ENCODE measurements at regions not wholly inside any gene's neighbourhood (a gene's known extent, or its start where the extent isn't known, plus 50 kb on each side); places are given as distances from the start of the nearest gene placed in this dataset.

DNA sequence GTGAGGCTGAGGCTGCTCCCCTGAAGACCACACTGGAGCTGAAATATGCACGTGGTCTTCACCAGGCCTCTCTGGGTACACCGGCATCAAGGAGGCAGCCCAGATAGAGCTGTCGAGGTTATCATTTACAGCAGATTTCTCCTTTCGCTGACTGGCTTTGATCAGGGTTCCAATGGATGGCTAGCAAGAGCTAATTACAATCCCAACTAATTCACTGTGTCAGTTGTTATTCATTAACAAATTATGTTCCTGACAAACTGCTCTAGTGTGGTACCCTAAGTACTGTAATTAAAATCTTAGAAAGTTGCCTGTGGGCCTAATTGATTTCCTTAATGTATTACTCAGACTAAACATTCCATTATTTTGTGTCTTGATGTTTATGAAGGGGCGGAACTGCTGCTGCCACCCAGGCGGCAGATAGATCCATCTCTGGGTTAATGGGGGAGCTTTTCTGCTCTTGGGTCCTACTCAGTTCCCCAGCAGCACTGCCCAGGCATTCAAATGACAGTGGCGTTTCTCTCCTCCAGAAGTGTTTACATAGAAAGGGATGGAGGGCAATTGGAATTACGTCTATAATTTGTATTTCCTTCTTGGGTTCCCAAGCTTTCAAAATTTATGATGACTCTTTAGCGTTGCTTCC, 71.7 kb upstream of the RAD23B start:
- 86% methylated on average over 5 of the region's 9 CpGs for whole genome bisulfite sequencing (ENCODE audit: insufficient coverage)
- ChIA-PET POLR2A (no interaction called here), CTCF (no interaction called here)
- H3K4me3 ChIP-seq (ENCODE audit: control extremely low read depth in 1 of 5, extremely low read depth in 1 of 5, insufficient read depth in 1 of 5, low read depth in 2 of 5, low read length in 4 of 5), result no peak overlapping the region
- Mint-ChIP-seq H3K9me3 (ENCODE audit: insufficient read depth) (no peaks in the 10 kb centered on the region), H3K27me3 (peaks cover 20% of the 10 kb centered on the region), H3K4me3 (no peak overlapping the region), H3K4me1 (peaks cover 10% of the 10 kb centered on the region), H3K27ac (no peak overlapping the region)
- H4K20me1 ChIP-seq (ENCODE audit: control insufficient read depth, insufficient read depth, low read length, poor library complexity, severe bottlenecking), result no peaks in the 10 kb centered on the region
- H2AFZ ChIP-seq (ENCODE audit: insufficient read depth, low read depth, low read length, poor library complexity, severe bottlenecking), result no peak overlapping the region
- no peak overlapping the region for H3K27ac ChIP-seq (ENCODE audit: low read length in 2 of 2)
- intact Hi-C loops (cut with micrococcal nuclease), result no loop called here
- no peak overlapping the region for H3K9ac ChIP-seq (ENCODE audit: low read length)
- no peak overlapping the region for H3K4me2 ChIP-seq (replicated peaks; ENCODE audit: low read depth, low read length, poor library complexity, severe bottlenecking)
- TF ChIP-seq EZH2 (IDR thresholded peaks at IDR 0.05; ENCODE audit: borderline replicate concordance, insufficient read depth, low read depth, low read length, poor library complexity, severe bottlenecking) (no peak), CTCF (IDR thresholded peaks at IDR 0.05) (no peak)
- H3K36me3 ChIP-seq (replicated peaks in 1 of 2; ENCODE audit: control extremely low read depth in 1 of 2, control insufficient read depth in 1 of 2, extremely low read depth in 1 of 2, insufficient read depth in 2 of 2, low read length in 1 of 2), result no peaks in the 10 kb centered on the region
- no peaks in the 10 kb centered on the region for H3K4me1 ChIP-seq (ENCODE audit: control insufficient read depth in 2 of 2, insufficient read depth in 2 of 2, low read length in 2 of 2)
- no peaks in the 10 kb centered on the region for H3K9me3 ChIP-seq (ENCODE audit: control extremely low read depth in 1 of 3, control insufficient read depth in 2 of 3, insufficient read depth in 1 of 3, low read length in 2 of 3)
- ATAC-seq (ENCODE audit: low read depth), result no peak
- H3K27me3 ChIP-seq (replicated peaks in 1 of 4; ENCODE audit: control extremely low read depth in 1 of 4, control insufficient read depth in 3 of 4, insufficient read depth in 4 of 4, low read length in 3 of 4), result no peaks in the 10 kb centered on the region
- DNase-seq, result no peak
- no peaks in the 10 kb centered on the region for H3K79me2 ChIP-seq (ENCODE audit: control insufficient read depth, insufficient read depth, low read length)

DNA sequence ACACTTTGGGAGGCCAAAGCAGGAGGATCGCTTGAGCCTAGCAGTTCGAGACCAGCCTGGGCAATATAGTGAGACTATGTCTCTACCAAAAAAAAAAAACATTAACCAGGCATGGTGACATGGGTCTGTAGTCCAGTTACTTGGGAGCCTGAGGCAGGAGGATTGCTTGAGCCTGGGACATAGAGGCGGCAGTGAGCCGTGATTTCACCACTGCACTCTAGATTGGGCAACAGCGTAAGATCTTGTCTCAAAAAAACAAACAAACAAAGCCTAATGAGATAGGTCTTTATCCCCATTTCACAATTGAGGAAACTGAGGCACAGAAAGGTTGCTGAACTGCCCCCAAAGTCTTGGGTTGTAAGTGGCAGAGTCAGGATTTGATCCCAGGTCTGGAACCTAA, 70.5 kb upstream of the RAD23B start:
- ATAC-seq (ENCODE audit: low read depth) (no peak), DNase-seq (no peak)
- no peak overlapping the region for H3K9ac ChIP-seq (ENCODE audit: low read length)
- peaks cover 10% of the 10 kb centered on the region for H3K4me1 Mint-ChIP-seq
- H3K27me3 Mint-ChIP-seq, result peaks cover 13% of the 10 kb centered on the region
- no peaks in the 10 kb centered on the region for H3K9me3 ChIP-seq (ENCODE audit: control extremely low read depth in 1 of 3, control insufficient read depth in 2 of 3, insufficient read depth in 1 of 3, low read length in 2 of 3)
- H3K4me1 ChIP-seq (ENCODE audit: control insufficient read depth in 2 of 2, insufficient read depth in 2 of 2, low read length in 2 of 2), result no peaks in the 10 kb centered on the region
- H4K20me1 ChIP-seq (ENCODE audit: control insufficient read depth, insufficient read depth, low read length, poor library complexity, severe bottlenecking), result no peaks in the 10 kb centered on the region
- TF ChIP-seq EZH2 (IDR thresholded peaks at IDR 0.05; ENCODE audit: borderline replicate concordance, insufficient read depth, low read depth, low read length, poor library complexity, severe bottlenecking) (no peak), CTCF (IDR thresholded peaks at IDR 0.05) (no peak)
- H3K79me2 ChIP-seq (ENCODE audit: control insufficient read depth, insufficient read depth, low read length), result no peaks in the 10 kb centered on the region
- WGBS (ENCODE audit: insufficient coverage), result no CpG with 5 or more reads among the region's 5 CpGs
- intact Hi-C loops (cut with micrococcal nuclease), result no loop called here
- H2AFZ ChIP-seq (ENCODE audit: insufficient read depth, low read depth, low read length, poor library complexity, severe bottlenecking), result no peak overlapping the region
- CTCF ChIA-PET, result no interaction called here
- no peak overlapping the region for H3K4me3 ChIP-seq (ENCODE audit: control extremely low read depth in 1 of 5, extremely low read depth in 1 of 5, insufficient read depth in 1 of 5, low read depth in 2 of 5, low read length in 4 of 5)
- POLR2A ChIA-PET, result no interaction called here
- no peaks in the 10 kb centered on the region for H3K9me3 Mint-ChIP-seq (ENCODE audit: insufficient read depth)
- H3K27ac Mint-ChIP-seq, result no peak overlapping the region
- no peaks in the 10 kb centered on the region for H3K27me3 ChIP-seq (replicated peaks in 1 of 4; ENCODE audit: control extremely low read depth in 1 of 4, control insufficient read depth in 3 of 4, insufficient read depth in 4 of 4, low read length in 3 of 4)
- no peak overlapping the region for H3K27ac ChIP-seq (ENCODE audit: low read length in 2 of 2)
- H3K36me3 ChIP-seq (replicated peaks in 1 of 2; ENCODE audit: control extremely low read depth in 1 of 2, control insufficient read depth in 1 of 2, extremely low read depth in 1 of 2, insufficient read depth in 2 of 2, low read length in 1 of 2), result no peaks in the 10 kb centered on the region
- H3K4me2 ChIP-seq (replicated peaks; ENCODE audit: low read depth, low read length, poor library complexity, severe bottlenecking), result no peak overlapping the region
- H3K4me3 Mint-ChIP-seq, result no peak overlapping the region
